Endothelial cell (in vitro differentiated cells): ENCODE measurements at regions not wholly inside any gene's neighbourhood (a gene's known extent, or its start where the extent isn't known, plus 50 kb on each side); places are given as distances from the start of the nearest gene placed in this dataset.

Experiments used
- DNase-seq: peaks from one replicate; pipeline ENCODE4 v3.0.0; 2021; ENCODE audit warnings: low spot score
- H3K27ac Mint-ChIP-seq: one replicate; pipeline ENCODE4 v1.8.0; 2021; ENCODE audit warnings: mixed read lengths, inconsistent platforms; ENCODE audit not compliant: unreplicated experiment
- H3K27me3 Mint-ChIP-seq: one replicate; pipeline ENCODE4 v1.8.0; 2021; ENCODE audit warnings: mild to moderate bottlenecking, moderate library complexity, mixed read lengths, inconsistent platforms; ENCODE audit not compliant: unreplicated experiment
- H3K36me3 Mint-ChIP-seq: one replicate; pipeline ENCODE4 v1.8.0; 2021; ENCODE audit warnings: mild to moderate bottlenecking, low read depth, mixed read lengths, inconsistent platforms; ENCODE audit not compliant: unreplicated experiment
- H3K4me1 Mint-ChIP-seq: one replicate; pipeline ENCODE4 v1.8.0; 2021; ENCODE audit warnings: mild to moderate bottlenecking, mixed read lengths, inconsistent platforms; ENCODE audit not compliant: unreplicated experiment
- H3K4me3 Mint-ChIP-seq: one replicate; pipeline ENCODE4 v1.8.0; 2021; ENCODE audit warnings: mild to moderate bottlenecking, mixed read lengths, inconsistent platforms; ENCODE audit not compliant: unreplicated experiment
- H3K9me3 Mint-ChIP-seq: one replicate; pipeline ENCODE4 v1.8.0; 2021; ENCODE audit warnings: mixed read lengths, inconsistent platforms; ENCODE audit not compliant: unreplicated experiment
- CTCF ChIP-seq: fragments of 200-600 bp; sonication (generic); IDR thresholded peaks from one replicate; pipeline ENCODE4 v1.5.0; 2021; ENCODE audit warnings: antibody characterized with exemption; ENCODE audit not compliant: unreplicated experiment

GRCh38 chr9:115249488-115249887 lies 131.5 kb upstream of the TNC start:
- no peak for TF ChIP-seq CTCF
- H3K4me1 Mint-ChIP-seq = no peaks in the 10 kb centered on the region
- peaks cover 1% of the 10 kb centered on the region for H3K27me3 Mint-ChIP-seq
- no peak for DNase-seq
- no peaks in the 10 kb centered on the region for H3K9me3 Mint-ChIP-seq
- H3K36me3 Mint-ChIP-seq = no peaks in the 10 kb centered on the region
- H3K27ac Mint-ChIP-seq = no peak overlapping the region
- H3K4me3 Mint-ChIP-seq = no peak overlapping the region

GRCh38 chr9:115250621-115251032 lies 132.7 kb upstream of the TNC start:
- Mint-ChIP-seq H3K27ac (no peak overlapping the region), H3K27me3 (peaks cover 1% of the 10 kb centered on the region), H3K9me3 (no peaks in the 10 kb centered on the region), H3K4me1 (no peaks in the 10 kb centered on the region), H3K36me3 (no peaks in the 10 kb centered on the region), H3K4me3 (no peak overlapping the region)
- TF ChIP-seq CTCF = no peak
- no peak for DNase-seq

GRCh38 chr9:115254287-115255180 lies 136.6 kb upstream of the TNC start:
- H3K4me1 Mint-ChIP-seq = no peaks in the 10 kb centered on the region
- H3K27me3 Mint-ChIP-seq = no peaks in the 10 kb centered on the region
- no peaks in the 10 kb centered on the region for H3K9me3 Mint-ChIP-seq
- H3K4me3 Mint-ChIP-seq = no peak overlapping the region
- no peak for TF ChIP-seq CTCF
- no peak for DNase-seq
- no peaks in the 10 kb centered on the region for H3K36me3 Mint-ChIP-seq
- H3K27ac Mint-ChIP-seq = no peak overlapping the region

- H3K4me3 Mint-ChIP-seq = no peak overlapping the region
Observed at GRCh38 chr9:115261656-115262081, 143.7 kb upstream of the TNC start.

More at GRCh38 chr9:115261656-115262081, 143.7 kb upstream of the TNC start:
- no peak for DNase-seq
- no peak for TF ChIP-seq CTCF
- H3K4me1 Mint-ChIP-seq = no peaks in the 10 kb centered on the region
- H3K27ac Mint-ChIP-seq = no peak overlapping the region
- no peaks in the 10 kb centered on the region for H3K9me3 Mint-ChIP-seq
- peaks cover under 1% of the 10 kb centered on the region for H3K27me3 Mint-ChIP-seq
- no peaks in the 10 kb centered on the region for H3K36me3 Mint-ChIP-seq
